GM03348 (cell line): ENCODE measurements at regions not wholly inside any gene's neighbourhood (a gene's known extent, or its start where the extent isn't known, plus 50 kb on each side); places are given as distances from the start of the nearest gene placed in this dataset.

Experiments used
- DNase-seq: peaks from one replicate; pipeline ENCODE4 v3.0.0; 2012; ENCODE audit warnings: low spot score

DNA sequence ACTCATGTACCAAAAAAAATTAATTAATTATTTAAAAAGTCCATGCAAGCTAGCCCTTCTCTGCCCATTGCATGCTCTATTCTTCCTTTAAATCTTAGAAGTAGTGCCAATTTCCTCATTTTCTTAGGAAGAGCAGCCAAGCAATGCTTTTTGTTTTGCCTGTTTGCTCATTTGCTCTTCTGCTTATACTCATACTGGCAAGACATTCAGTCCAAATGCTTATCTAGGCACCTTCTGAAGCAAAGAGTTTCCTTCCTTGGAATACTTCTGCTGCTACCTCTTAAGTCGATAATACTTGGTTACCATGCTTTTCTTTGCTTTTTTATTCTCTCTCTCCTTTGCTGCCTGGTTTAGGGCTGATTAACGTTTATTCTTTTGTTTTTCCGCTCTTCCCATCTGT, 1318.3 kb downstream of the AACS start:
- no peak for DNase-seq

DNA sequence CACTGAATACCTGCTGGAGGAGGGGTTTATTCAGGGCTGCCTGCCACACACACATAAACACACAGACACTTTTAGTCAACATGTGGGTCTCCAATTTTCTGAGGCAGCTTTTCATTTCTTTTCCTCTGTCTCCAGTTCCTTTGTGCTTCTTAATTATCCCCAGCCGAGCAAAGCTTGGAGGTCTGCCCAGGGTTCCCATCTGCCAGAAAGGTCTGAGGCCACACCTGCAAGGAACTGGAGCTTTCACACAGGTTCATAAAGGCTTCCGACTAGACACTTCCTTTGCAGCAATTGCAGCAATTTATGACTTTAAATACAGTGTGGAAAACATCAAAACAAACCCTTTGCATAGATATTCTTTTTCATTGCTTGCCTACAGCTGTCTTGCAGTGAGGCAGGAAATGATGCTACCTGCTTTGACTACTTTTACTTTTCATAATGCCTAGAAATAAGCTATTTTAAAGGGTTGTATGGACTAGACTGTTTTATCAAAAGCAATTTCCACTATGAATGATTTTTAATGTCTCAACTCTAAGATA, 1318.9 kb downstream of the AACS start:
- no peak for DNase-seq

DNA sequence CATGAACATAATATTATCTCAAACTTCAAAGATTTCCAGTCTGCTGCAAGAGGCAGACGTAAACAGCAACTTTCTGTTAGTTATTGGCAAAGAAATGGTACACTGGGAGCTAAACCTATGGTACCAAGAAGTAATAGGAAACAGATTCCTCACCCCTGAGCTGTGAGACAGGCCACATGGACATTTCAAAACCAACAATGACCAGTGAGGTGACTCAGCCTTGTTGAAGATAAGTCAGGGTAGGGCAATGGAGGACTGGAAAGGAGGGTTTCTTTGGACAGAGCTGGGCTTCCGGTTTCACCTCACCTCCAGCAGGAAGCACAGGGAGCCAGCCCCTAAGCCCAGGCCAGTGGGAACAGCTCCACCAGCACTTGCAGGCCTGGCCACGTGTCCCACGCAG, 1320.5 kb downstream of the AACS start:
- no peak for DNase-seq

DNA sequence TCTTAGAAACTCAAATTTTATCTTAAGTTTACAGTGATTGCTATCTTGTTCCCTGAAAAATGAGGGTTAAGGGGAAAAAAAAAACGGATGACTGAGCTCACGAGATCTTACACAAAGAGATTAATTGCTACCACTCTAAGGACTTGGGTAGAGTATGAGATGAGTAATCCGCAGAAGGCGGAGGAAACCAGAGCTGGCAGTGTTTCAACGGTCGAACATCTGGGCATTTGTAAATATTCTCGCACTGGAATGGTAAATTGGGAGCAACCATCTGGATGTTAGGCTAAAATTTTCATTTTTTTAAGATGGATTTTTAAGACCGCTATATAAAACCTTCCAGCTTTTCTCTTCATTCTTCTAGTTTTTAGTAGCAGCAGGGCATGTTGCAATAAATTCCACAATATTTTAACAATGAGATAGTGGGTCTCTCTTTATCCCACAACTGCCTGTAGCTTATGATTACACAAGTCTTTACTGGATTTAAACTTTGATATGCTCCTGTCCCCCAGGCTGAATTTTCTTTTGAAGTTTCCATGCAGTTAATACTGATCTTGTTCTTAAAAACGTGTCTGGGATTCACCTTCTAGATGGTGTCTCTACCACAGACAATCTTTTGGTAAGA, 1324.1 kb downstream of the AACS start:
- DNase-seq = no peak

DNA sequence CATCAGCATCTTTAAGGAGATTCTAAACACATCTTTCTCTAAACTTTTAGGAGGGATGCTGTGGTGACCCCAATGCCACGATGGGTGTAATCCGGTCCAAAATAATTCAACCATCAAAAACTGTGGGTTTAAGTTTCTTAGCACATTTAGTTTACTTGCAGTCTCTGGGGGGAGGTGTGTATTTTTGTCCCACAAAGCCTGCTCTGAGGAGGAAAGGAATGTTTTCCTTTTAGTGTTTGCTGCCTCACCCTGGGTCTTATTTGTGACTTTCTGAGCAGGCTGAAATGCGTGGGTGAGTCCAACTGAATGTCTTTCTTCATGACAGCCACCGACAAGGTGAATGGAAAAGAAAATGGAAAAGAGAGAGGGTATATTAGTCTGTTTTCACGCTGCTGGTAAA, 1324.7 kb downstream of the AACS start:
- no peak for DNase-seq

DNA sequence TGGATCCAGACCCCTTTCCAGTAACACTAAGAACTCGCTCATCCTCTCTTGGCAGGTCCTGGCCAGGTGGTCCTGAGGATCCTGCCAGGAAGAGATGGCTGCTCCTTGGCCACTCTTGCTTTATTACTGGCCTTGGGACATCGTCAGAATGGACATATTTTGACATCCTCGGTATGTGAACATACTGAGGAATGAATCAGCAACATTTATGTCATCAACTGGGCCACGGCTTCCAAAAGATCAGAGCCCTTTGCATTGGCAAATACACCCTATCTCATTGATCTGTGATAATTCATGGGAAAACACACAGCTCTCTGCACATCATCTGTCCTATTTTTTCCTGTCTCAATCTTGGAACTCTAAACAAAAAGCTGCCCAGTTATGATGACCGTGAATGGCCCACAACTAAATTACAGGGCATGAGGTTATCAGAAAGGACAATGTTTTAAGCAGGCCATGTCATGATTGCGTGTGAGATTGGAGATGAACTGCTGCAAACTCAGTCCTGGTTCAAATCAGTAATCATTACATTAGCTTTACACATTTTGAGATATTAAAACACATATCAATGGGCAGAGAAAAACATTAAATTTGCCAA, 1325.8 kb downstream of the AACS start:
- no peak for DNase-seq

DNA sequence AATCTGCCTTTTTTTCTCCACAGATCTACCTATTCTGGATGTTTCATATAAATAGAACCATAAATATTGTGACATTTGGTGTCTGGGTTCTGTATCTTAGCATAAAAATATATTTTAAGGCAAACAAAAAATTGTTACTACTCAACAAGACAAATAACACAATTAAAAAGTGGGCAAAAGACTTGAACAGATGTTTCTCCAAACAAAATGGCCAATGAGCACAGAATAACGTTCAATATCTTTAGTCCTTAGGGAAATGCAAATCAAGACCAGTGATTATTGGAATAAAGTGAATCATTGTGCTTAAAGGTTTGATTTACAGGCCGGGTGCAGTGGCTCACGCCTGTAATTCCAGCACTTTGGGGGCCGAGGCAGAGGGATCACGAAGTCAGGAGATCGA, 1331.3 kb downstream of the AACS start:
- DNase-seq = no peak

DNA sequence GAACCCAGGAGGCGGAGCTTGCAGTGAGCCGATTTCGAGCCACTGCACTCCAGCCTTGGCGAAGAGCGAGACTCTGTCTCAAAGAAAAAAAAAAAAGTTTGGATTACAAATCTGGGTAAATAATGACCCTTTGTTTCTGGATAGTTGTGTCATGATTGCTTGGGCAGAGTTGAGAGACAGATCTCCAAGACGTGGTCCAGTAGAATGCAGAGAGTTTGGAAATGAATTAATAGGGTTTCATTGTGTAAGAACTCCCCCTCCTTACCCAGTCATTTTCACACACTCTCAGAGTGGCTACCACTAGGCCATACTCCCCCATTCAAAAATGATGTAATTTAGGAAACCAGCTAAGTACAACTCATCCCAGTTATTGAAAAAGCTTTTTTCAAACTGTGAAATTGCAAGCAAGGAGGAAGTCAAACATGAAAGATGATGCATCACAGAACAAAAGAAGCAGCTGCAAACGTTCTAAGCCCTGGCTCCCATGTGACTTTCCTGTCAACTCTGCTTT, 1331.9 kb downstream of the AACS start:
- no peak for DNase-seq

DNA sequence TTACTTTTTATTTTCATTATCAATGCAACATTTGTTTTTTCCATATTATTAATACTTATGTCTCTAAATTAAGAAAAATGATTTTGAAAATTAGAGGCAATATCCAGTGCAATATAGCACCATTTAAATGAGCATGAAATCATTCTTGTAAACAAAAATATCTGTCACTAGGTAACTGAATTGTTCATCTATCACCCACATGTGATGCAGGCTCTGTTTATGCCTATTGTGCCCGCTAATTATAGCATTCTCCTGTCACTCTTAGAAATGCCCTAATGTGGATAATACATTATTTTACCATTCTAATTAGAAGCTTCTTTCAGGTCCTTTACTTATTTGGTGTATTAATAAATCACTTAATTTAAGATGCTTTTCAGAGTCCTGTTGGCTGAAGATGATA, 1332.4 kb downstream of the AACS start:
- DNase-seq = no peak

DNA sequence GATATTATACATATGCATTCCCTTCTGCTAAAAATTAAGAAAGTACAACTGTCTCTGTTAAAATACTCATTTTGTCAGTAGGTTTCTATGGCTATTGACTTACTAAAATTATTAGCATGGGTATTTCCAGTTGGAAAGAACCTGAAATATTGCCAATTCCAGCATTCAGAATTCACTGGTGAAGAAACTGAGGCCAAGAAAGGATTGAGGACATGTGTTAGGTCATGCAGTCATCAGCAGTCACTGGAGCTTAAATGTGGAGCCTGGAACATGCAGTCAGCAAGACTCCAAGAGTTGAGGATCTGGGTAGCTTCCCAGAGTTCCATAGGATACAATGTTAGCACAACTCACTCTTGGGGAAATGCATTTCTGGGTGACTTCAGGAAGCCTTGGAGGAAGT, 1335.6 kb downstream of the AACS start:
- no peak for DNase-seq

DNA sequence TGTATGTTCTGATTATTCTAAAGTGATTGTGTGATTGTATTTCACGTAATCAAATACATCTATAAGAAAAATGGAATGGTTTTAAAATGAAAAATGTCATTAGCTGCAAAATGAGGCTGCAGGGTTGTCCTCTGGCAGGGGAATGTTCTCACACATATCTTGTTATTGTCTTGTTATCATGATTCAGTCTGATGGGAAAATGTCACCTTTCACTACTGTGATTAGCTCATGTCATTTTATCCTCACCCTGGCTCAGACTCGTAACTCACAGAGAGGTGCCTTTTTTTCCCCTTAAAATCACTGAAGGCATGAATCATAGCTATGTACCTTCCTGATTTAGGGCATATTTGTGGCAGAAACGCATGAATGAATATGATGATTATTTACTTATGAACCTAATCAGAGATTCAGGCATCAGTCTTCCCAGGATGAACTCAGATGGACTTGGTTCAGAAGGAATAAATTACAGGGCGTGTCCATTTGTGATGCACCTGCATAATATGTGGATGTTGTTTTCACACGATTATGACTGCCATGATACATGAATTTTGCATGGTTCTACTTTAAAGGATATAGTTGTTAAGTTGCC, 1339.2 kb downstream of the AACS start:
- no peak for DNase-seq

DNA sequence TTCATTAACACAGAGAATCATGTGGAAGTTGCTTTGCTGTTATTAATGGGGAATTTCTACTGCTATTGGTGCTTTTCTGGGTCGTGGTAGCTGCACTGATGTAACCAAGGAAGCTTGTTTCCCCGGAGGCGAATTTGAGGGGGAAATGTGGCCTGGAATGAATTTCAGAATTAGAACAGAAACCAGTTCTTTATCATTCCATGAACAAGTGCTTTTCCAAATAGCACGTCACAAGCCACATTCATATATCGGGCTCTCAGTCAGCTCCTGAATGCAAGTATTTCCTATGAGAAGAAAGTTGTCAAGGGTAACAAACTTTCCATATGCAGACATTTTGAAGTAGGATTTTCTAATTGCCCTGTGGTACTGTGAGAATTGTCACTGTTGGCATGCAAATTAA, 1353.2 kb downstream of the AACS start:
- no peak for DNase-seq

DNA sequence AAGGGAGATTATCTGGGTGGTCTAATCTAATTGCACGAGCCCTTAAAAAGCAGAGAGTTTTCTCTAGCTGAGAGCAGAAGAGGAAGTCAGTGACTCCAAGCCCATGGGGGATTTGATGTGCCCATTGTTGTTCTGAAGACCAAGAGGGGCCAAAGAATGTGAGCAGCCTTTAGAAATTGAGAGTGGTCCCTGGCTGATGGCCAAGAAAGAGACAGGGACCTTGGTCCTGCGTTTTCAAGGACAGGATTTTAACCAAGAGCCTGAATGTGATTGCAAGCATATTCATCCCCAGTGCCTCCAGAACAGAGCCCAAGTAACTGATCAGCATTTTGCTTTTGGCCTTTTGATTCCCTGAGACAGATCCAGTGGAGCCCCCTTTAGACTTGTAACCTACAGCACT, 1353.9 kb downstream of the AACS start:
- no peak for DNase-seq

DNA sequence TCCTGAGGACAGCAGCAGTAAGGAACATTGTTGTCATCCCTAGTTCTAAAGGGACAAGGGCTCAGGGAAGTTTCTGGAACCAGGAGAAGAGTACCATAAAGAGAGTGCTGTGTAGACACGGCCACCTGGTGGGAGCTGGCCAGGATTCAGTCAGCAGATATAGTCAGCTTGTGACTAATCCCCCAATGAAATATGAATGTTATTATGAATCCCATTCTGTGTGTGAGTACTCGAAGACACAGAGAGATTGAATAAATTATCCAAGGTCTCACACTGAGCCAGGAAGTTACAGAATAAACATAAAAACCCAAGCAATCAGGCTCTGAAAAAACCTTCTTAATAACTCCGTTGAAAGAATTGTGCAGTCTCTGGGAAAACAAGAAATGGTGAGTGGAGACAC, 1359.5 kb downstream of the AACS start:
- DNase-seq = no peak

DNA sequence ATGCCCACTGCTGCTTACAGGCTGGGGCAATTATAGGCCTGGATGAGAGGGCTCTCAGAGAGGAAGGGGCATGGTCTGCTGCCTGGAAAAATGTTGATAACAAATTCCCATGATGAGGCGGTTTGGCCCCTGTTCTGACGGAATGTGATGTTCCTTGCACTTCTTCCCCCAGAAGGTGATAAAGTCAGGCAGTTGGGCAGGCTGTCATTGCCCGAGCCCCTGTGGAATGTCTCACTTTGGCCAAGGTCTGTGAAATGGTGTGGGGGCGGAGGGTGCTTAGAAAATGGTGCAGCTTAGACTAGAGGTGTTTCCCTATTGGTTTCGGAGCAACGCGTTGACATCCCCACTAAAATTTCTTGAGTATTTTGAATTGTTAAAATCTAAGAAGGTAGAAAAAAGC, 1360.0 kb downstream of the AACS start:
- DNase-seq = no peak

DNA sequence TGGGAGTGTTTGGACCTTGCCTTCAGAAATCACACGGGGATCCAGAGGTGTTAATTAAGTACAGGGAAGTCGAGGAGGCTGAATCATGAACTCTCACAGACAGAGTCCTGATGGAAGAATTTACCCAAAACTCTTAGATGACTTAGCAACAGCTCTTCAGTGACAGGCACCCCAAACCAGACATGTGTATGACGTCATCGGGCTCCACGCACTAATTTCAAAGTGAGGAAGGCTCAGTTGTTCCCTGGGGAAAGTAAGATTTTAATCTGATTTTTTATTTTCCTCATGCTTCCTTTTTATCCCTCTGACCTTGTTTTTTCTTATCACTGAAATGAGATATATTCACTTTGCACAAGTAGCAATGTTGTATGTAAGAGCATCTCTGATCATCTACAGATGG, 1363.5 kb downstream of the AACS start:
- no peak for DNase-seq

DNA sequence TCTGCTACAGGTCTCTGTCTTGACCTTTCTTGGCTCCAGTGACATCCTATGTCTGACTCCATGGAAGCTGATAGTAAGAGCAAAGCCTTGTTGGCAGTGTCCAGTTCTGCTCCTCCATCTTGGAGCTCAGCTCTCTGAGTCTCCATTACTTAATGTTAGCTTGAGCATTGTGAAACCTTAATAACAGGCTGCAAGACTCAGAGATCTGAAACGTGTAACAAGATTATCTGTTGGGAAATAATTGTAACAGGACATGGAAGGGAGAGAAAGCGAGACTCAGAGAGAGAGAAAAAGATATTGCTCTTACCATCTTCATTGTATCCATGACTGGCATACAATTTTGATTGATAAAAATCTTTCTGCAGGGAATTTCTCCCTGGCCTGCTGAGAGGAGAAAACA, 1365.7 kb downstream of the AACS start:
- no peak for DNase-seq

DNA sequence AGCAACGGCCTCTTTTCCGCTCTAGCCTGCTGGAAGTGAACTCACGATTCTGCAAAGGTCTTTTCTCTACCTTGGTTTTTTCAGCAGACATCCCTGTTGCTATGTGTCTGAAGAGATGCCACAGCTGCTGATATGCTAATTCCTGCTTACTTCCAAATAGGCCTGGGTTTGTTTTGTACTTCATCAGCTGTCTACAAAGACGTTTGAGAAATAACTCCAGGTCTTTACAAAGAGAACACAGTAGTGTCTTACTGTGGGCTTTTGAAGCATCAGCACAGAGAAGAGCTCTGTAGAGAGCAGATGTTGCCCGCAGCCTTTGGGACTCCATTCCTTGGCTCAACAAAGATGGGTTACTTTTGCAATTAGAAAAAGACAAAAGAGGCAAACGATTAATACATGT, 1366.5 kb downstream of the AACS start:
- no peak for DNase-seq

DNA sequence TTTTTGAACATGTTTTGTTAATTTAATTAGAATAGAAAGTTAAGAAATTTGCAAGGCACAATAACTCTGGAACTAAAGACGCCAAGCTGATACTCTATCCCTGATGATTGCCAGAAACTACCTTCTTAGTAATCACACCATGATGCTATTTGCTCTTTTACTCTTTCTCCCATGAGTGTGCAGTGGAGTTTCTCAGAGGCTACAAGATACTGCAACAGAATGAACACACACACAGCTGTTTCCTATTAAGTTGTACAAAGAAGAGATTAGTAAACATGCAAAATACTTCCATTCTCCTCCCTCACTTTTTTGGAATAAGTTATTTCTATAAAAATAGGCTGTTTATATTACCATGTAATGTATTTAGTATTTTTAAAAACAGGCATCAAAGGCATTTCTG, 1367.5 kb downstream of the AACS start:
- no peak for DNase-seq

DNA sequence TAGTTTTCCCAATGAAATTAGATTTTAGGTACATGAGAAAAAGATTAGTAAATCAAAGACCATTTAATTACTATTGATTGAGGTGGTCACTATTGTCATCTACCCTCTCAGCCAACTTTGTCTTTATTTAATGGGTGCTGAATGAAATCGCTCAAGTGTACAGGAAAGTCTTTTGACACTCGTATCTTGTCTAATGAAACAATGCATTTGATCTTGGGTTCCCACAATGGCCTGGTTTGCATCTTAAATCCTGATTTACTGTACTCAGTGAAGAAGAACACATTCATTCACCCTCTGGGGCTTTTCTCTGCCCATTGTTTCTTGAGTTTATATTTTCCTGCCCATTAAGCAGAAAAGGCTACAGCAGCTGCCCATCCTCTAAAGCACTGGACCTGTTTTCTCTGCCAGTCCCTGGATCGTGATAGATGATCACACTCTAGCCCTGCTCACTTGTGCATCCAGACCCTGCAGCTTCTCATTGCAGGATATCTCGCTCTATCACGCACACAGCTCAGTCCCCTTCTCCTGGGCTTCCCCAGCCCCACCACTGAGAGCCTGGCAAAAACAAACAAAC, 1369.3 kb downstream of the AACS start:
- no peak for DNase-seq

DNA sequence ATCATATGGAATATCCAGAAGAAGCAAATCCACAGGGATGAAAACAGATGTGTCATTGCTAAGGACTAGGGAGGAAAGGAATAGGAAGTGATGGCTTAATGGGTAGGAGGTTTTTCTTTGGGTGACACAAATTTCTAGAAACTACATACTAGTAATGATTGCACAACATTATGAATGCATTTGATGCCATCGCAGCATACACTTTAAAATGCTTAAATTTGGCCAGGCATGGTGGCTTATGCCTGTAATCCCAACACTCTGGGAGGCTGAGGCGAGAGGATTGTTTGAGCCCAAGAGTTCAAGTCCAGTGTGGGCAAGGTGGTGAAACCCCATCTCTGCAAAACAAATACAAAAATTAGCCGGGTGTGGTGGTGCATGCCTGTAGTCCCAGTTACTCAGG, 1370.8 kb downstream of the AACS start:
- no peak for DNase-seq

DNA sequence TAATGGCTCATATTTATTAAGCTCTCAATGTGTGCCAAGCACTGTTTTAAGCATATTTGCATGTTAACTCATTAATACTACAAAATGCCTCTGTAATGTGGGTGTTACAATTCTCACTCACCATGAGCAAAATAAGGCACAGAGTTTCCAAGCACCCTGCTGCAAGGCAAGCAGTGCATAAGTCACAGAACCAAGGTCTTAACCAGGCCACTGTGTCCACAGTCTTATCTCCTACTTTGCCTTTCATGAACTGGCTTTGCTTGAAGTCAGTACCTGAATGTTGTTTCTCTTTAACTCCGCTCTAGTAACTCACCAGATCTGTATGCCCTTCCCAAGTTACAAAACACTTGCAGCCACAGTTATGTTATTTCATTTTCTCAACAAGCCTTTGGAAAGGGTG, 1372.7 kb downstream of the AACS start:
- DNase-seq = no peak

DNA sequence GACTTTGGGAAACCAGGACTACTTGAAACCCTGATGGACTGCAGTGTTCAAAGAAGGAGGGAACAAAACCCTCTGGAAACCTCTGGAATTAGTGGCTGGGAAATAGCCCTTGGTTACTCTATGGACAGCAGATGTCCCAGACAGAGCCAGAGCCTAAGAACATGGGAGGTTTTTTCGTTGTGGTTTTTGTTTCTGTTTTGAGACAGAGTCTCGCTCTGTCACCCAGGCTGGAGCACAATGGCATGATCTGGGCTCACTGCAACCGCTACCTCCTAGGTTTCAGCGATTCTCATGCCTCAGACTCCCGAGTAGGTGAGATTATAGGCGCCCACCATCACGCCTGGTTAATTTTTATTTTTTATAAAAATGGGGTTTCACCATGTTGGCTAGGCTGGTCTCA, 1378.7 kb downstream of the AACS start:
- no peak for DNase-seq
